ENCODE measurements at regions not wholly inside any gene's neighbourhood (a gene's known extent, or its start where the extent isn't known, plus 50 kb on each side); places are given as distances from the start of the nearest gene placed in this dataset.

- no peak for TF ChIP-seq CTCF (conservative IDR thresholded peaks at IDR 0.05; ENCODE audit: low read depth, low read length)
- TF ChIP-seq EZH2 (IDR thresholded peaks at IDR 0.05; ENCODE audit: borderline replicate concordance, low read depth, low read length, poor library complexity, severe bottlenecking) = no peak
These were observed 421.2 kb downstream of the IPMK start for GRCh38 chr10:57846307-57847065.
